Activated naive CD4-positive, alpha-beta T cell treated with anti-CD3 and anti-CD28 coated beads, Interleukin-2, amount 50 U/mL, for 16 hours (primary cell): ENCODE measurements at regions not wholly inside any gene's neighbourhood (a gene's known extent, or its start where the extent isn't known, plus 50 kb on each side); places are given as distances from the start of the nearest gene placed in this dataset.
"Not testable (repeated sequence)": the region's sequence is repeated elsewhere in the genome, so short reads cannot be mapped to it uniquely, and the experiment has no call there.

ENCODE experiments used
- DNase-seq: peaks from one replicate; pipeline ENCODE4 v3.0.0-alpha.2; 2020

DNA sequence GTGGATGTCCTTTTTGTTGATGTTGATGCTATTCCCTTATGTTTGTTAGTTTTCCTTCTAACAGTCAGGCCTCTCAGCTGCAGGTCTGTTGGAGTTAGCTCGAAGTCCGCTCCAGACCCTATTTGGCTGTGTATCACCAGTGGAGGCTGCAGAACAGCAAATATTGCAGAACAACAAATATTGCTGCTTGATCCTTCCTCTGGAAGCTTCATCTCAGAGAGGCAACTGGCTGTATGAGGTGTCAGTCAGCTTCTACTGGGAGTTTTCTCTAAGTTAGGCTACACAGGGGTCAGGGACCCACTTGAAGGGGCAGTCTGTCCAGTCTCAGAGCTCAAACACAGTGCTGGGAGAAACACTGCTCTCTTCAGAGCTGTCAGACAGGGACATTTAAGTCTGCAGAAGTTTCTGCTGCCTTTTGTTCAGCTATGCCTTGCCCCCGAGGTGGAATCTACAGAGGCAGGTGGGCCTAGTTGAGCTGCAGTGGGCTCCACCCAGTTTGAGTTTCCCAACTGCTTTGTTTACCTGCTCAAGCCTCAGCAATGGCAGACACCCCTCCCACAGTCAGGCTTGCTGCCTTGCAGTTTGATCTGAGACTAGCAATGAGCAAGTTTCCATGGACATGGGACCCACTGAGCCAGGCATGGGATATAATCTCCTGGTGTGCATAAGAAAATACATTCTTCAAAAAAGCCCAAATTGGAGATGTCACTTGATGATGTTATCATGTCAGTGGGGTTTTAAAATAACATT lies 99.5 kb downstream of the KDM5D start:
- no peak for DNase-seq

DNA sequence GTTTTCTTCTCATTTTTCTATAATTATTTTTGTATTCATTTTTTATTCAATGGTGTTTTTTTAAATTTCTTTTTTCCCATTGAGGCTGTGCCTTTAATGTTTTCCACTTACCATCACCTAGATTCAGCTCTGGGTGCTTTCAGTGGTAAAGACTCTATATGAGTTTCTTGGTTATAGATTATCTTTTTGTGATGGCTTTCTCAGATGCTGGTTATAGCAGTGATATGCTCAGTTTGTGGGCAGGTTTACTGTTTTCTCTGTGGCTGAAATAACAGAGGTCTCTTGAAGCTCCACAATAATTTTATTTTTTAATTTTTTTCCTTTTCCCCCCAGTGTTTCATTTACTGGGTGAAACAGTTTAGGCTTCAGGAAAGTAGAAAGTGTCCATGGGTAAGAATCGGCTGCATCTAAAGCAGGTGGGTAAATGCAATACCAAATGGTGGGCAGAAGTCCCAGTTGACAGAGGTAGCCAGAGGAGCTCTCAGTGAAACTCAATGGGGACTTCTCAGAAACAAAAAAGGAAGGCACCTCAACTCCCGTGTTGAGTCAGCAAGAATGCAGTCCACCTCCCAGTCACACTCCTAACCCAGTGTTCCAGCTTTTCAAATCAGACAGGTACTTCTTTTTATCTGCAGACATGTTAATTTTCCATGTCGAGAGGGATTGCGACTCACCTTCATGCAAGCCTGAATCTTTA lies 106.7 kb downstream of the KDM5D start:
- no peak for DNase-seq

DNA sequence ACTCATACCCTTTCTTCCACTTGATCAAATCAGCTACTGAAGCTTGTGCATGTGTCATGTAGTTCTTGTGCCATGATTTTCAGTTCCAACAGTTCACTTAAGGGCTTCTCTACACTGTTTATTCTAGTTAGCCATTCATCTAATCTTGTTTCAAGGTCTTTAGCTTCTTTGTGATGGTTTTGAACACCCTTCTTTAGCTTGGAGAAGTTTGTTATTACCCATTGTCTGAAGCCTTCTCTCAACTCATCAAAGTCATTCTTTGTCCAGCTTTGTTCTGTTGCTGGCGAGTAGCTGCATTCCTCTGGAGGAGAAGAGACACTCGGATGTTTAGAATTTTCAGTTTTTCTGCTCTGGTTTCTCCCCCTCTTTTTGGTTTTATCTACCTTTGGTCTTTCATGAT lies 115.6 kb downstream of the KDM5D start:
- no peak for DNase-seq

DNA sequence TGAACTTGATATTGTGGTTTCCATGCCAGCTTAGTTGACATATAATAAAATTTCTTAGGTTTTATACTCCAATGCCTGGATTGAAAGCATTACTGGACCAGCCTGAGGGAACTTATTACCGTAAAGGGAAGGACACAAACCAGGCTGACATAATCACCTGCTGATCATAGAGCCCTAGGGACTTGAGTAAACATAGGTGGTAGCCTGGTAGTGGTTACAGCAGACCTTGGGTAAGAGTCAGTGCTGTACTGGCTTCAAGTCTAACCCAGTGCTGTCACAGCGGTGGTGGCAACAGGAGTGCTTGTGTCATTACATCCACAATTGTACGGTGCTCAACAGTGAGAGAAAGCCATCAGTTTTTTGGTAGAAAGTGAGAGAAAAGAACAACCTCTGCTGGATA lies 122.1 kb downstream of the KDM5D start:
- no peak for DNase-seq

DNA sequence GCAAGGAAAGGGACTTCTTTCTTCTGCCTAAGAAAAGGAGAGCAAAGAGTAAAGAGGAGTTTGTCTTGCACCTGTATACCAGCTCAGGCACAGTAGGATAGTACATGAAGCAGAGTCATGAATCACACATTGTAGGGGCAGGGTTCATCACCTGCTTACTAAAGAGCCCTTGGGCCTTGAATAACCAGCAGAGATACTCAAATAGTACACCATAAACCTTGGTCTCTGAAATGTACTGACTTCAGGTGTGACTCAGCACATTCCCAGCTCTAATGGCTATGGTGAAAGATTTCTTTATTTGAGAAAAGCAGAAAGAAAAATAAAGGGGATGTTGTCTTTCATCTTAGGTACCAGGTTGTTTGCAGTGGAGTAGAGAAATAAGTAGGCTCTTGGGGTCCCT lies 122.8 kb downstream of the KDM5D start:
- DNase-seq = no peak

DNA sequence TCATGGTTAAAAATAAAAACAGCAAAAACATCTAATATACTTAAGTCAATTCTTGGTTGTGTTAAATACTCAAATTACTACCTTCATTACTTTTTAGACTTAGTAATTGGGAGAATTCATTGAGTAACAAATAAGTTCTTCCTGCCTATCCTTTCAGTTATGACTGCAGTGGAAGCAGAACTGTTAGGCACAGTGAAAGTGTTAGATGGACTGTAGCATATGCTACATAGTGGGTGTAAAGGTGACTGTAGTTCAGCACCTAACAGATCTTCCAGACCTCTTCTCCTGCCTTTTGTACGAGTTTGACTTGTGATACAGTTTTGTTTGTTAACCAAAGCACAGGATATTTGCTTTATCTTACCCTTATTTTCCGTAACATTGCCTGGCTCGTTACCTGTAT lies 143.4 kb downstream of the KDM5D start:
- DNase-seq = no peak

DNA sequence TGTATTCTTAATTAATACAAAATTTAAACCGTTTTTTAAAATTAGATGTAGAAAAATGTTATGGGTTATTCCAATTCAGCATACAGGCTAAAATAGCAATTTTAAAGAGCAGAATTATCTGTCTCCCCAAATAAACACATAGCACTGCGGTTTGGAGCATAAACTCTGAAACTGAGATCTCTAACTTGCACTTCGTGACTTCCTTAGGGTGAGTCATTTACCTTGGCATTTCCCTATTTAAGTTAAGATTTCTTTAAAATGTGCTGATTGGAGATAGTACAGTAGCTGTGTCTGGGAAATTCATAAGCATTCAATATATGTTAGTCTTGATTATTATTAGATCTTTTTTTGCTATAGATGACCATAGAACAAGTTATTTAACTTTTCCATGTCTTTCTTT lies 143.8 kb downstream of the KDM5D start:
- no peak for DNase-seq

DNA sequence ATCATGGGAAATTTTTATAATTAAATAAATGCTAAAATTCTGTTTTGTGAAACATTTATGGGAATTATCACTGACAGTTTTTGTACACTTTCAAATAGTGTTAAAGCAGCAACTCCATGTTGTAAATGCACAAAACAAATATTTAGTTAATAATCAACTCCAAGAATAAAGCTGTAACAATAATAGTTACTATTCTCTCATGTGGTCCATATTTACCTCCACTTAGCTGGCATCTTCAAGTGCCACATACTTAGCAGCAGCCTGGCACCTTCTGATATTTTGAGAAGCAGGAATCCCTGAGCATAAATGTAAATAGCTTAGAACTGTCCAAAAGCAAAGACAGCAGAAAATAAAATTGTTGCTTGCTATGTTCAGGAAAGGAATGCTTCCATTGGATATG lies 154.3 kb downstream of the KDM5D start:
- no peak for DNase-seq

DNA sequence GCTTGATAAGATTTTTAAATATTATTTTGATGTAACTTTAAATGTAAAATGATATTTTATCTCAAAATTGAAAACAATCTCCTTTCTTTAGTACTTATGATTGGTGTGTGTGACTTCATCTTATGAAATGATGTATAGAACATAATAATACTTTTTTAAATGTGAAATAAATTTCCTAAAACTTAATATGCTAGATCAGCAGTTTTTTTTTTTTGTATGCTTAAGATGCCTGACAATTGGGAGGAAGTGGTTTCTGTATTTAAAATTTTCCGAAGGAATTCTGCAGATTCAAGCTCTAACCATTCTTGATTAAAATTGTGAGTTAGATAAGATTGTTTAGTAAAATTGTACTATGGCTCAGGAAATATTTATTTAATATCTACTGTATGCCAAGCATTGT lies 154.9 kb downstream of the KDM5D start:
- no peak for DNase-seq

DNA sequence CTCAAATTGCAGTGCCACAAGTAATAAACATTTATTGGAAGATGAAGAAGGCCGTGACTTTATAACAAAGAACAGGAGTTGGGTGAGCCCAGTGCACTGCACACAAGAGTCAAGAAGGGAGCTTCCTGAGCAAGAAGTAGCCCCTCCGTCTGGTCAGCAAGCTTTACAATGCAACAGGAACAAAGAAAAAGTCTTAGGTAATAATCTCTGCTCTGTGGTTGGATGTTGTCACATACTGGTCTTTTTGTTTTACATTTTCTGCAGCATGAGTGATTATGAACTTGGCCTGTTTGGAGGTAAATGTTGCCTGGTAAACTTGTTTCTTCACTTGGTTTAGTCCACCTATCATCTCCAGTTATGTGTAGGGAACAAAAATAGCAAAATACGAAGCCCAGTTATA lies 157.2 kb downstream of the KDM5D start:
- DNase-seq = no peak

DNA sequence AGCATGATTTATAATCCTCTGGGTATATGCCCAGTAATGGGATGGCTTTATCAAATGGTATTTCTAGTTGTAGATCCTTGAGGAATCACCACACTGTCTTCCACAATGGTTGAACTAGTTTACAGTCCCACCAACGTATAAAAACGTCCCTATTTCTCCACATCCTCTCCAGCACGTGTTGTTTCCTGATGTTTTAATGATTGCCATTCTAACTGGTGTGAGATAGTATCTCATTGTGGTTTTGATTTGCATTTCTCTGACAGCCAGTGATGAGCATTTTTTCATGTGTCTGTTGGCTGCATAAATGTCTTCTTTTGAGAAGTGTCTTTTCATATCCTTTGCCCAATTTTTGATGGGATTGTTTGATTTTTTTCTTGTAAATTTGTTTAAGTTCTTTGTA lies 163.5 kb downstream of the KDM5D start:
- DNase-seq = not testable (repeated sequence)

DNA sequence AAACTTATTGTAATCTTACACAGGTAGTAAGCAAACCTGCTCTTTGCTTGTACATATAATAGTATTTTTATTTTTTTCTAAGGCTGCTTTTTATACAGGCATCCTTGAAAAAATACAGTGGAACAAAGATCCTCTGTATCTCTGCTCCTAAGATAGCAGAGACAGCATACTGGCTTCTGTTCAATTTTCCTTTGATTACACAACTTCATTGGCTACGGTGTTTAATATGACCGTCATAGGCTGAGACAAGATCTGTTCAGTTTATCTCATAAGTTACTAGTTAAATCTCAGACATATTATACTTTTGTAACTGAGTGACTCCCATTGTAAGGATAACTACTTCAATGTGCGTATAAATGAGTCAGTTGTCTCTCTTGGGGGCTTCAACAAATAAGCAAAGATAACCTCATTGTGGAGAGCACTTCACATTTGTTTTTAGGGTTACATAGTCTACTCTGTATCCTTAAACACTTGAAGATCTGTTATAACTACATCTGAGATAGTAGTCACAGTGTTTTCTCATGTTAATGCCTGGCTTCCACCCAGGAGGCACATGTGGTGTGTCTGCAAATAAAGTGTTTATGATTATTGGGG lies 166.1 kb downstream of the KDM5D start:
- DNase-seq = no peak

DNA sequence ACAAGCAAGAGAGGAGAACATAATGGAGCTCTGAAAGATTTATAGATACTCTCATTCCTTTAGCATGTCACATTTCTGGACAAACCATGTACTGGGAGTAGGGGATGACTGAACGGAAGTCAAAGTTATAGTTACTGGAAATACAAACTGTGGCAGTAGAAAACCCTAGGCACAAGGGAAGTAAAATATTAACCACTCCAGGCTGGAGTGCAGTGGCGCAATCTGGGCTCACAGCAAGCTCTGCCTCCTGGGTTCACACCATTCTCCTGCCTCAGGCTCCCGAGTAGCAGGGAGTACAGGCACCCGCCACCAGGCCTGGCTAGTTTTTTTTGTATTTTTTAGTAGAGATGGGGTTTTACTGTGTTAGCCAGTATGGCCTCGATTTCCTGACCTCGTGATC lies 167.3 kb downstream of the KDM5D start:
- DNase-seq = no peak

DNA sequence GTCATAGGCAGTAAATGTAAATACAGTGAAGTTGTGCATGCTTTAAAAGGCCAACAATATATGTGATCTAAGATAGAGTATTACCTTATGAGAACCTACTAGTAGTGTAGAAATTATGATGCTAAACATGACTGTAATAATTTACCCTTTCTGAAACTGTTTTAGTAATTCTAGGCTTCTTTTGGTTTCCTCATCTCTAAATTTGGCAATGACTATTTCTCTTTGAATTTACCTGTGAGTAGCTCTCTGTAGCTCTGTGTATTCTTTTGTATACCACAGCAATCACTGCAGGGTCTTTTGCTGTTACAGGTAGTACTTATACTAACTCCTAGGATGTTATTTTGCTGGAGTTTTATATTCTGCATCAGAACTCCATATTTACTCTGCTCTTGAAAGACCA lies 169.6 kb downstream of the KDM5D start:
- no peak for DNase-seq

DNA sequence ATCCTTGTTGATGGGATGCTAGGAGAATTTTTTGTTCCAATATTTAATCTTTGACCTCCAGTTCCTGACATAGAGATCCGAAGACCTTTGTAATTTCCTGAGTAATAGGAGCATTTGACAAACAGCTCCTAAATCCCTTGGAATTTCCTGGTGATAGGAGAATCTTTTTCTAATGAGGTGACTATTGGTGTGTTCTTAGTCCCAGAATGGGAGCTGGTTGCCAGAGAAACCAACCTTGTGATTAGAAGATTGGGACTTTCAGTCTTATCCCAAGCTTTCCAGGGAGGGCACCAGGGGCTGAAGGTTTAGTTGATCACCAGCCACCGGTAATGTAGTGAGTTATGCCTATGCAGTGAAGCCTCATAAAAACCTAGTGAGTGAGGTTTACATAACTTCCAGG lies 170.9 kb downstream of the KDM5D start:
- DNase-seq = no peak

DNA sequence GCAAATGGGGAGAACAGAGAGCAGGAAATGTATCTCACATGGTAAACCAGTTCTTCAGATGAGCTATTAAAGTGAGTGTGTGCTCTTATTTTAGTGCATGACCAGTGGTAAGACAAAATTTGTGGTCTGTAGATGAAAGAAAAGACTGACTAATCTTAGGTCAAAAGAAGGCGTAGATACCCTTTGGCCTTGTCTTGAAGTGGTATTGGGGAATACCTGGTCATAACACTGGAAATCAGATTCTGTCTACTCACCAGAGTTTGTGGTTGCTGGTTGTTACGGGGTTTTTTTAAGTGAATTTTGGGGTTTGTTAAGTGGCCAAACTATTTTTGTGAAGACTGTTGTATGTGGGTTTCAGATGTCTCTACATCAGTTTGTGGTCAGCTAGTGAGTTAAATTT lies 173.5 kb downstream of the KDM5D start:
- no peak for DNase-seq

DNA sequence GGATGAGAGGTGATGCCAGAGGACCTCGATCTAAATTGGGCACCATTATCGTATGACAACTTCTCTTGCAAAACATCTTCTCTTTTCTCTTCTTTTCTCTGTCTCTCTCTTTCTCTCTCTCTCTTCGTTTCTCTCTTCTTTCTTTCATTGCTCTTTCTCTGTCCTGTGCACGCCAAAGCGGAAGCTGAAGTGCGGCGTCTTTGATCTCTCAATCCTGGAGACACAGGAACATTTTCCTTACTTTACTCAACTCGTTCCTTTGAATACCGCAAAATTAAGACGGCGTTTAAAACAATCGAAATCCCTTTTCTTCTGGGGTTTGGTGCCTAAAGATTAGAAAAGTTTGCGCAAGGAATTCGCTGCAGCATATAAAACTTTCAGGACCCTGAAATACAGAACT lies 176.6 kb downstream of the KDM5D start:
- no peak for DNase-seq

DNA sequence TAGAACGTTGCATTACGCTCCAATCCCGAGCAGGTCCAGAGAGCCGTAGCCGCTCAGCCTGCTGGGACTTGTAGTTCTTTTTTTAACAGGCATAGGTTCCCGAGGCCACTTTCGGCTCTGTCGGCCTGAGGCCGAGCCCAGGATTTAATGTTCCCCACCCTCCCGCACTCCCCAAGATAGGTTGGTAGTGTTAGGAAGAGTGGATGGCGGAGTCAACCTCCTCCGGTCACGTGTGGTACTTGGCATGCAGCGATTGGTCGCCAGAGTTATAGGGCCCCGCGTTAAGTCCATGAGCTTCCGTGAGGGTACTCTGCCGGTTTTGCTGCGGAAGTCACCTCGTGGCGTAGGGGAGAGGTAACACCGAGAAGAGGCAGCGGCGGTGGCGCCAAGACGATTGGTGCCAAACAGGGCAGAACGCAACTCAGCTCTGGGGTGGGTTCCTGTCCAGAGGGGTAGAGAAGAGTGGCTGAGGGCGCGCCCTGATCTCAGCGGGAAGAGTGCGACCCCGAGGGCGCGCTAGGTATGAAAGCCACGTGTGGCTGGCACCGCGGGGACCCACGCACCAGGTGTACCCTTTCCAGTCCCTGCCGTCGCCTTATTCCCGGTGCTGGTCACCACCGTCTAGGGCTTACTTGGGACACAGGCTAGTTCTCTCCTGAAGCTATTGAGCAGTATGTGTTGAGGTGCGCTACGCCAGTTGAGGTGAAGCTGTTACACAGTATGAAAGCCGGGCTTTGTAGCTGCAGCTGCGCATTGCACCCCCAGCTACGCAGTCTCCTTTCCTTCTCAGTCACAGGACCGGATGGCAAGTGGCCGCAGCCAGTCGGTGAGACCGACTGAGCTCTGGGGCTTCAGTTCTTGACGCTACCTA lies 177.2 kb downstream of the KDM5D start:
- peak; percentile 81 for DNase-seq

DNA sequence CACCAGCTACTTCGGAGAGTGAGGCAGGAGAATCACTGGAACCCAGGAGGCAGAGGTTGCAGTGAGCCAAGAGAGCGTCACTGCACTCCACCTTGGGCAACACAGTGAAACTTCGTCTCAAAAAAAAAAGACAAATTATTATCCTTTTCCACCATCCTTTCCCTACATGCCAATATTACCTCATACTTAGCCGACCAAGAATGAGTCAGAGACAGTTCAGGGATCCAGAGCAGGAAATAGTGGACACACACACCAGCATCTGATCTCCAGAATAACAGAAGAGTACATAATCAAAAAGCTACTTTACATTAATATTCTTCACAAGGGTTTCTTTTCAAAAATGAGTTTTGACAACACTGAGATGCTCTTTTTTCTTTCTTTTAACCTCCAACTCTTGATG lies 185.4 kb downstream of the KDM5D start:
- no peak for DNase-seq

DNA sequence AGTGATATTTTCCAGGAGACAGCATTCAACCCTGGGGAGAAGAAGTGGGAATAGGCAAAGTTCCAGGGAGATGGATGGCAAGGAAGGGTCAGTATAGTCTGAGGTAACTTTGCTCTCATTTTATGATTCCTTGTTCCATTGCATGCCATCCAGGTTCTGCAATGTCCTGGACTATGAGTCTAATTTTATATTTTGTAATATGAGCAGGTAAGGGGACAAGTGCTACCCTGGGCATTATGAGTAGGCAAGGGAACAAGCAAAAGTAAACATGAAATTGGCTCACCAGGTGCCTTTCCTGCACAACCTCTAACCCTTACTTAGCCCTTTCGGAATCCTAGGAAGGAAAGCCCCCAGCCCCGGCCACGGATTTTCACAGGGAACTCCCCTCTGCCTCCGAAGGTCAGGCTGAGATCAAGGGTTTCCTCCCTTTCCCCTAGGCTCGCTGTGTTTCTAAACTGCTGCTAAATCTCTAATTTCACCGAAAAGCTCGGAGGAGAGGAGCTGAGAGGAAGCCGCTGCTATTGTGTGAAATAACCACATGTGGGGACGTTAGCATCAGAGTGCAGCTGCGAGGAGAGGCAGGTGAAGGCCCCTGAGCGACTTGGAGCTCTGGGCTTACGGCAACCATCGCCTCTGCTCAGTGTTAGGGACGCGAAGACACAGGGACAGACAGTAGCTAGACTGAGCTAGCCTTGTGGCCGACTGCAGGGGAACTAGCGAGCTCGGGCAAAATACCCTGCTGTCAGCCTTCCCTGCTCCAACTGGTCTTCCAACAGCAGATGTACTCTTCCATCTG lies 194.7 kb downstream of the KDM5D start:
- no peak for DNase-seq

DNA sequence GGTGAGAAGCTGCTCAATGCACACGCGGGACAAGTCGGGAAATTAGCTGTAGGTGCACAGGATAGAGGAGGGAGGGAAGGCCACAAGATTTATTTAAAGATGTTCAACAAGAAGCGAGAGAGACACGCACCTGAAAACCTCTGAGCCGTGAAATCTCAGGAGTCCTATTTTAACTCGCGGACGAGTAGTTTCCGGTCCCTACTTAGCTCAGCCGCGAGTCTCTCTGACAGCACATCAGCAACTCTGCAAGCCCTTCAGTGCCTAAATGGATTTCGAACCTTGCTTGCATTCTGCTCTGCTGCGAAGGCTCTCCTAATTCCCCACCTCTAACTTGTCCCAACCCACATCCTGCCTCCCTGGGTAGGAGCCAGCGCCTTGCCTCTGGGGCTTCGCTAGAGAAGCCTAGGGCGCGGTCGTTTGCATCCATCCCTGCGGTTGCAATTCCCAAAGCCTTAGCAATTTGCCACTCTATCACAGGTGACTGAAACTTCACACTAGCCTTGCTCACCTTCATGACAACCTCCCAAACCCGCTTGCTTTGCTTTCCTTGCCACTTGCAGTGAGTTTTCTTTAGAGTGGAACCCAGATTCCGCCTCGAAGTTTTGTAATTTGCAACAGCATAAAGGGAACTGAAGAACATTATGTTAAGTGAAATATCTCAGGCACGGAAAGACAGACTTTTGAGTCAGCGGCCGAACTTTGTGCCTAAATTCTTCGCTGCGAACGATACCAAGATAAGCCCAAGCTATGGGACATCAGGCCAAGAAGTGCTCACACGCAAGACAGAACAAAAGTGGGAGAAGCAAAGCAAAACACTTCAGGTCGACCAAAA lies 202.8 kb downstream of the KDM5D start:
- no peak for DNase-seq

DNA sequence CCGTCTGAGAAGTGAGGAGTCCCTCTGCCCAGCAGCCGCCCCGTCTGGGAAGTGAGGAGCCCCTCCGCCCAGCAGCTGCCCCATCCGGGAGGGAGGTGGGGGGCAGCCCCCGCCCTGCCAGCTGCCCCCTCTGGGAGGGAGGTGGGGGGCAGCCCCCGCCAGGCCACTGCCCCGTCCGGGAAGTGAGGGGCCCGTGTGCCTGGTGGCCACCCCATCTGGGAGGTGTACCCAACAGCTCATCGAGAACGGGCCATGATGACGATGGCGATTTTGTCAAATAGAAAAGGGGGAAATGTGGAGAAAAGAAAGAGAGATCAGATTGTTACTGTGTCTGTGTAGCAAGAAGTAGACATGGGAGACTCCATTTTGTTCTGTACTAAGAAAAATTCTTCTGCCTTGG lies 208.8 kb downstream of the KDM5D start:
- not testable (repeated sequence) for DNase-seq
